AG10803 (cell line): ENCODE measurements at regions not wholly inside any gene's neighbourhood (a gene's known extent, or its start where the extent isn't known, plus 50 kb on each side); places are given as distances from the start of the nearest gene placed in this dataset.

Experiments
- DNase-seq: peaks from one replicate; pipeline ENCODE4 v3.0.0; 2010; ENCODE audit warnings: low read depth
- H3K4me3 ChIP-seq: 2 replicates; pipeline ENCODE4 v1.5.1; 2011; ENCODE audit warnings: mild to moderate bottlenecking, low read length, control low read depth
- TF ChIP-seq, protein P1 (sequence below): conservative IDR thresholded peaks from 2 replicates; pipeline ENCODE4 v1.5.1; 2011; ENCODE audit warnings: mild to moderate bottlenecking, low read length, control low read depth, inconsistent platforms

DNA sequence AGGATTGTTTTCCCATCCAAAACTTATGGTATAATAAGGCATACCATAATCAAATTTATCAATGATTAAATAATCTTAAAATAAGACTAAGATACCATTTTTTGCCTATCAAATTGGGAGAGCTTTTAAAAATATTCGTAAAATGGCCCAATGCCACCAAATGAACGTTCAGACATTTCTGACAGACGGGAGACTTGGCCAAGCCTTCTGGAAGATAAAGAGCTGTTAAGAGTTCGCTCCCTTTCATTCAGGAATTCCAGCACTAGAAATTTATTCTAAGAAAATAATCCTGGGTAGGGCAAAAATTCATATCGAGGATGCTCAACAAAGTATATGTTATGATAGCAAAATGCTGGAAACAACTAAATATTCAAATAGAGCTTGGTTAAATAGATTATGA lies 85.6 kb upstream of the NEO1 start:
- TF ChIP-seq, protein P1, sequence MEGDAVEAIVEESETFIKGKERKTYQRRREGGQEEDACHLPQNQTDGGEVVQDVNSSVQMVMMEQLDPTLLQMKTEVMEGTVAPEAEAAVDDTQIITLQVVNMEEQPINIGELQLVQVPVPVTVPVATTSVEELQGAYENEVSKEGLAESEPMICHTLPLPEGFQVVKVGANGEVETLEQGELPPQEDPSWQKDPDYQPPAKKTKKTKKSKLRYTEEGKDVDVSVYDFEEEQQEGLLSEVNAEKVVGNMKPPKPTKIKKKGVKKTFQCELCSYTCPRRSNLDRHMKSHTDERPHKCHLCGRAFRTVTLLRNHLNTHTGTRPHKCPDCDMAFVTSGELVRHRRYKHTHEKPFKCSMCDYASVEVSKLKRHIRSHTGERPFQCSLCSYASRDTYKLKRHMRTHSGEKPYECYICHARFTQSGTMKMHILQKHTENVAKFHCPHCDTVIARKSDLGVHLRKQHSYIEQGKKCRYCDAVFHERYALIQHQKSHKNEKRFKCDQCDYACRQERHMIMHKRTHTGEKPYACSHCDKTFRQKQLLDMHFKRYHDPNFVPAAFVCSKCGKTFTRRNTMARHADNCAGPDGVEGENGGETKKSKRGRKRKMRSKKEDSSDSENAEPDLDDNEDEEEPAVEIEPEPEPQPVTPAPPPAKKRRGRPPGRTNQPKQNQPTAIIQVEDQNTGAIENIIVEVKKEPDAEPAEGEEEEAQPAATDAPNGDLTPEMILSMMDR, result no peak
- H3K4me3 ChIP-seq, result no peak overlapping the region
- no peak for DNase-seq

- no peak overlapping the region for H3K4me3 ChIP-seq
- DNase-seq, result no peak
- TF ChIP-seq, protein P1, result no peak
Measured at GRCh38 chr15:72965671-72966070, 86.6 kb upstream of the NEO1 start.

DNA sequence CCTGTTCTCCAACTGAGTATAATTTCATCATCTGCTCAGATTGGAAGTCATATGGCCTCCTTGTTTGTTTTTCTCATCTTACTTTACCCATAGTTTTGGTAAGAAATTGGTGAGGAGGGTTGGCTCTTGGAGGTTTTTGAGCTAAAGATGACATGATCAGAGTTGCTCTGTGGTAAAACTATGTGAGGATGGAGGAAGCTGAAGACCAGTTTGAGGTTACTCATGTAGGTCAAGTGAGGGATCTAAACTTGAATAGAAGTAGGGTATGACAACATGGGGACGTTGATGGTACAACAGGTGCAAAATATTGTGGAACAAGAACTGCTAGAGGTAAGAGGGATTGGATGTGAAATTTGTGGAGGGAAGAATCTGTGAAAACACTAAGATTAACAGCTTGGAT lies 87.7 kb upstream of the NEO1 start:
- DNase-seq, result no peak
- no peak overlapping the region for H3K4me3 ChIP-seq
- TF ChIP-seq, protein P1, result no peak

DNA sequence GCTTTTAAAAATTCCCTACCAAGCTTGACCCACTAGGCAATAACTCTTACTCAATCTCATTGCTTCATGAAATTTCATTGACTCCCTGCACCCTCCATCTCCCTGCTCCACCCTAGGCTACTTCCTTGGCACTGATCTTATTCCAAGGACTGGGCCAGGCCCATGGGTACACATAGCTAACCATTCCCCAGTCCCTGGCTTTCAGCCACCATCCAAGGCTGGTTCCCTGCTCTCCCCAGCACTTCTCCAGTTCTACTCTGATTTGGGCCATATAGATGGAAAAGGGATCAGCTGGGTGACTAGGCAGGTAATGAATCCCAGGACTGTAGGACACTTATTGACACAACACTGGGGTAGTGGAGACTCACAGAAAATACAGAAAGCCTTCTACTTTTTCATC lies 88.1 kb upstream of the NEO1 start:
- no peak for DNase-seq
- no peak overlapping the region for H3K4me3 ChIP-seq
- TF ChIP-seq, protein P1, result no peak

DNA sequence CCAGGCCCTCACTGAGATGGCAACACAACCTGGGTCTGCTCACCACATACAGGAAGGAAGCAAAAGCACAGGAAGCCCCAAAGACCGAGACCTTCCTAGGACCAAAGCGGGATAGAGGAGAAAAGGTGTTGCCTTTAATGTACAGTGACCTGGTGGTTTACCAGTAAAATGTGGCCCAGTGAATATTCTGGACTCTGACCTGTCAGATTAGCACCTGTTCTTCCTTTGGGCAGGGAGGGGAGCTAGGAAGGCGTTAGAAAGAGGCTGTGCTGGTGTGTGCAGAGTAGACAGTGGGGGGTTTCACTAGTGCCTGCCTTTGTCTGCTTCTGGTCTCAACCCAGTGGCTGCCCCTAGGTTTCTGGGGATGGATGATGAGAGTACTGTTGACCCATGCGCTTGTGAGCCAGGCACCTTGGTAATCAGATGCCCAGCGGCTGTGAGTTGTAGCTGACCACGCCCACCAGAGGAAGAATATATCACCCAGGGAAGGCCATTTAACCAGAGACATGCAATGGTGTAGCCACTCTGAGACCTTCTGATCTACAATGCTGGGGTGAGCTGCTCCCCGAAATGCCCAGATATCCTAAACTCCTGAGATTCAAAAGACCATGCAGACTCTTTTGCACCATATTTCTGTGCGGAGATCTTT lies 90.1 kb upstream of the NEO1 start:
- H3K4me3 ChIP-seq, result no peak overlapping the region
- TF ChIP-seq, protein P1, result no peak
- DNase-seq, result no peak

DNA sequence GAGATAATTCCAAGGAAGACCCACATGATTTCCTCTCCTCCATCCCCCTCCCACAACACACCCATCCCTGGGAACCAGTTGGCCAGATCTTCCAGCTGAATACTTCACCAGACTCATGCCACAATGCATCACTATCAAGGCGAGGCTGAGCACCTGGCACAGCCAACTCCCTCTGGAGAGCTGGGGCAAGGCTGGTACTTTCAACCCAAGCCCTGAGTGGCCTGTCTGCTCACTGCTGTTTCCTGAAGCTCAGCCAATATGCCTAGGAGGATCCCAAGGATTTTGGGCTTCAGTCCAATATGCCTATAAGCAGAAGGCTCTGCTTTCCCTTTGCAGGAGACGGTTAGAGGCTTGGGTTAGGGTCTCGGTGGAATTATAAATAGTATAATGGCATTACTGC lies 90.9 kb upstream of the NEO1 start:
- TF ChIP-seq, protein P1, result no peak
- no peak for DNase-seq
- no peak overlapping the region for H3K4me3 ChIP-seq

- H3K4me3 ChIP-seq, result no peak overlapping the region
- no peak for DNase-seq
- TF ChIP-seq, protein P1, result no peak
Measured at GRCh38 chr15:72958634-72959033, 93.6 kb upstream of the NEO1 start.
